H1 (cell line): ENCODE measurements at regions not wholly inside any gene's neighbourhood (a gene's known extent, or its start where the extent isn't known, plus 50 kb on each side); places are given as distances from the start of the nearest gene placed in this dataset.

ENCODE experiments used
- CTCF ChIA-PET: fragments of 300-600 bp; sonication (Branson Sonifier 250); formaldehyde crosslinking; loops from one replicate; lab custom pipeline; 2021; ENCODE audit not compliant: partially characterized antibody; lab: Charles Lee
- POLR2A ChIA-PET: fragments of 300-600 bp; sonication (Branson Sonifier 250); formaldehyde crosslinking; loops from one replicate; lab custom pipeline; 2021; ENCODE audit warnings: inconsistent platforms; ENCODE audit not compliant: partially characterized antibody; lab: Charles Lee
- DNase-seq, 2 experiments: peaks; one replicate each; pipeline versions ENCODE4 v3.0.0 to v3.0.0-alpha.2; 2010 to 2022; ENCODE audit warnings: low spot score in 2 of 2, low read depth in 1 of 2, mixed read lengths in 1 of 2
- FAIRE-seq: peaks from 2 replicates; lab custom pipeline; 2011; peaks lifted over from hg19 to GRCh38; lab: Jason Lieb, UNC
- H2AFZ ChIP-seq: 2 replicates; pipeline ENCODE4 v1.8.1; 2012; ENCODE audit warnings: low read length, inconsistent platforms
- H2AK5ac ChIP-seq: 2 replicates; pipeline ENCODE4 v1.6.1; 2013; ENCODE audit warnings: low read depth, low read length
- H2BK120ac ChIP-seq: replicated peaks from 2 replicates; pipeline ENCODE3; 2013; ENCODE audit warnings: low read depth, low read length, inconsistent platforms
- H2BK12ac ChIP-seq: 2 replicates; pipeline ENCODE4 v1.6.1; 2013; ENCODE audit warnings: low read depth, low read length
- H2BK15ac ChIP-seq: 2 replicates; pipeline ENCODE4 v1.6.1; 2013; ENCODE audit warnings: low read length
- H2BK20ac ChIP-seq: 2 replicates; pipeline ENCODE4 v1.6.1; 2013; ENCODE audit warnings: low read length
- H2BK5ac ChIP-seq: 2 replicates; pipeline ENCODE4 v1.6.1; 2013; ENCODE audit warnings: low read depth, low read length
- H3K14ac ChIP-seq: 2 replicates; pipeline ENCODE4 v1.6.1; 2013; ENCODE audit warnings: inconsistent platforms; ENCODE audit not compliant: insufficient read length
- H3K18ac ChIP-seq: 2 replicates; pipeline ENCODE4 v1.6.1; 2013; ENCODE audit warnings: low read length; ENCODE audit errors: extremely low read depth
- H3K23ac ChIP-seq: 2 replicates; pipeline ENCODE4 v1.6.1; 2013; ENCODE audit warnings: inconsistent platforms; ENCODE audit not compliant: insufficient read length
- H3K23me2 ChIP-seq: 2 replicates; pipeline ENCODE4 v1.6.1; 2013; ENCODE audit warnings: low read depth, low read length
- H3K27ac ChIP-seq: 2 replicates; pipeline ENCODE4 v1.6.1; 2011; ENCODE audit warnings: low read depth, low read length, inconsistent platforms
- H3K27me3 ChIP-seq, 4 experiments: replicated peaks in 1 of 4; 1 replicate in 1 of 4; 2 replicates in 3 of 4; pipeline versions ENCODE4 v1.6.1 to v1.8.1; 2011 to 2013; ENCODE audit warnings: low read length in 3 of 4, mild to moderate bottlenecking in 3 of 4, inconsistent platforms in 2 of 4, mixed read lengths in 2 of 4, moderate library complexity in 1 of 4; ENCODE audit not compliant: control insufficient read depth in 3 of 4, insufficient read depth in 3 of 4; ENCODE audit errors: extremely low read depth in 1 of 4
- H3K36me3 ChIP-seq, 4 experiments: 2 replicates each; pipeline versions ENCODE4 v1.6.1 to v1.8.1; 2011 to 2013; ENCODE audit warnings: mild to moderate bottlenecking in 4 of 4, low read length in 3 of 4, moderate library complexity in 2 of 4, control low read depth in 1 of 4, inconsistent platforms in 1 of 4; ENCODE audit not compliant: insufficient read depth in 4 of 4, control insufficient read depth in 2 of 4
- H3K4ac ChIP-seq: replicated peaks from 2 replicates; pipeline ENCODE3; 2013; ENCODE audit warnings: low read length, low read depth, mixed read lengths, inconsistent platforms; ENCODE audit not compliant: insufficient read length
- H3K4me1 ChIP-seq, 4 experiments: replicated peaks in 1 of 4; 1 replicate in 1 of 4; 2 replicates in 3 of 4; pipeline versions ENCODE4 v1.6.1 to v1.8.1; 2011 to 2013; ENCODE audit warnings: low read length in 3 of 4, inconsistent platforms in 2 of 4, mixed read lengths in 1 of 4; ENCODE audit not compliant: insufficient read depth in 4 of 4, control insufficient read depth in 3 of 4
- H3K4me2 ChIP-seq, 2 experiments: 2 replicates each; pipeline versions ENCODE4 v1.6.1 to v1.8.1; 2011 to 2013; ENCODE audit warnings: low read depth in 2 of 2, low read length in 2 of 2, control low read depth in 1 of 2, inconsistent platforms in 1 of 2, mild to moderate bottlenecking in 1 of 2; ENCODE audit not compliant: insufficient read depth in 1 of 2
- H3K4me3 ChIP-seq, 4 experiments: fragments of 200-600, 300-600 bp in 1 of 4; sonication (generic), shearing (Covaris generic), sonication (Bioruptor Twin) in 1 of 4; 2 replicates each; pipeline versions ENCODE4 v1.5.1 to v1.8.1; 2011 to 2016; ENCODE audit warnings: low read length in 4 of 4, low read depth in 3 of 4, control low read depth in 2 of 4, inconsistent platforms in 2 of 4, mild to moderate bottlenecking in 2 of 4, mixed read lengths in 1 of 4, moderate library complexity in 1 of 4; ENCODE audit not compliant: insufficient read depth in 2 of 4; ENCODE audit errors: extremely low read depth in 1 of 4
- H3K56ac ChIP-seq: replicated peaks from 2 replicates; pipeline ENCODE3; 2013; ENCODE audit warnings: low read depth, mild to moderate bottlenecking, mixed read lengths, low read length, inconsistent platforms; ENCODE audit not compliant: insufficient read length
- H3K79me1 ChIP-seq: 2 replicates; pipeline ENCODE4 v1.6.1; 2013; ENCODE audit warnings: low read depth, low read length, control low read depth
- H3K79me2 ChIP-seq, 2 experiments: 2 replicates each; pipeline versions ENCODE4 v1.6.1 to v1.8.1; 2012 to 2013; ENCODE audit warnings: low read length in 2 of 2, mild to moderate bottlenecking in 2 of 2, inconsistent platforms in 1 of 2; ENCODE audit not compliant: insufficient read depth in 2 of 2, control insufficient read depth in 1 of 2
- H3K9ac ChIP-seq, 4 experiments: replicated peaks in 1 of 4; 1 replicate in 1 of 4; 2 replicates in 3 of 4; pipeline versions ENCODE4 v1.6.1 to v1.8.1; 2011 to 2013; ENCODE audit warnings: low read depth in 3 of 4, low read length in 3 of 4, control low read depth in 2 of 4, mild to moderate bottlenecking in 2 of 4, moderate library complexity in 2 of 4, inconsistent platforms in 1 of 4; ENCODE audit errors: extremely low read depth in 1 of 4
- H3K9me3 ChIP-seq, 2 experiments: 2 replicates each; pipeline versions ENCODE4 v1.6.1 to v1.8.1; 2012 to 2013; ENCODE audit warnings: mild to moderate bottlenecking in 2 of 2, moderate library complexity in 2 of 2, control low read depth in 1 of 2, inconsistent platforms in 1 of 2, low read depth in 1 of 2, low read length in 1 of 2, mixed read lengths in 1 of 2; ENCODE audit not compliant: insufficient read depth in 2 of 2
- H4K20me1 ChIP-seq, 2 experiments: replicated peaks in 1 of 2; 2 replicates each; pipeline versions ENCODE3 to v1.8.1; 2011 to 2013; ENCODE audit warnings: inconsistent platforms in 2 of 2, low read length in 2 of 2, mild to moderate bottlenecking in 1 of 2; ENCODE audit not compliant: insufficient read depth in 2 of 2, control insufficient read depth in 1 of 2
- H4K5ac ChIP-seq: 2 replicates; pipeline ENCODE4 v1.6.1; 2013; ENCODE audit warnings: low read length, low read depth, mixed read lengths, inconsistent platforms; ENCODE audit not compliant: insufficient read length
- H4K8ac ChIP-seq: 2 replicates; pipeline ENCODE4 v1.8.0; 2013; ENCODE audit warnings: mild to moderate bottlenecking, moderate library complexity, low read length, inconsistent platforms; ENCODE audit not compliant: insufficient read depth; ENCODE audit errors: extremely low read depth
- H4K91ac ChIP-seq: replicated peaks from 2 replicates; pipeline ENCODE3; 2013; ENCODE audit warnings: low read length, mixed read lengths, inconsistent platforms; ENCODE audit not compliant: insufficient read length
- CBX5 ChIP-seq: fragments of 300-800, 300-1000 bp; sonication (generic); IDR thresholded peaks from 2 replicates; pipeline ENCODE4 v1.7.1; 2016; ENCODE audit warnings: antibody characterized with exemption, low read length, low read depth
- HDAC2 ChIP-seq, 2 experiments: fragments of 300-600 bp in 1 of 2; sonication (generic) in 1 of 2; IDR thresholded peaks; 2 replicates each; pipeline ENCODE4 v1.6.1; 2011 to 2012; ENCODE audit warnings: low read depth in 2 of 2, low read length in 2 of 2, mild to moderate bottlenecking in 2 of 2, moderate library complexity in 2 of 2, borderline replicate concordance in 1 of 2, inconsistent platforms in 1 of 2
- NRF1 ChIP-seq: IDR thresholded peaks from 2 replicates; pipeline ENCODE4 v1.6.1; 2011; ENCODE audit warnings: mild to moderate bottlenecking, low read depth, low read length, improper control_type of control experiment
- RAD21 ChIP-seq, 2 experiments: IDR thresholded peaks in 1 of 2; conservative IDR thresholded peaks in 1 of 2; 2 replicates each; pipeline ENCODE4 v1.6.1; 2011; ENCODE audit warnings: low read depth in 2 of 2, low read length in 2 of 2, improper control_type of control experiment in 1 of 2, inconsistent platforms in 1 of 2, mild to moderate bottlenecking in 1 of 2, moderate library complexity in 1 of 2
- SP2 ChIP-seq: IDR thresholded peaks from 2 replicates; pipeline ENCODE4 v1.6.1; 2012; ENCODE audit warnings: mild to moderate bottlenecking, low read length, inconsistent platforms
- SP4 ChIP-seq: IDR thresholded peaks from 2 replicates; pipeline ENCODE4 v1.6.1; 2012; ENCODE audit warnings: low read length, inconsistent platforms
- TAF7 ChIP-seq: optimal IDR thresholded peaks from 2 replicates; pipeline ENCODE3; 2011; ENCODE audit warnings: low read depth, mild to moderate bottlenecking, inconsistent platforms, low read length, moderate library complexity, borderline replicate concordance
- TCF12 ChIP-seq: IDR thresholded peaks from 2 replicates; pipeline ENCODE4 v1.6.1; 2011; ENCODE audit warnings: low read depth, mild to moderate bottlenecking, low read length
- WGBS, 2 experiments: shearing (Covaris generic) in 1 of 2; methylation state at CpG; one replicate each; pipeline versions ENCODE4 v1.1.6 to v1.1.7; 2013 to 2015; ENCODE audit warnings: low lambda C conversion rate in 2 of 2, mixed read lengths in 2 of 2, inconsistent platforms in 1 of 2, low coverage in 1 of 2, missing lambda C conversion rate in 1 of 2; ENCODE audit not compliant: insufficient replicate concordance in 2 of 2, insufficient coverage in 1 of 2, insufficient read length in 1 of 2; ENCODE audit errors: extremely low coverage in 1 of 2, missing lambda C conversion rate in 1 of 2; 5-methylcytosine and 5-hydroxymethylcytosine counted together

DNA sequence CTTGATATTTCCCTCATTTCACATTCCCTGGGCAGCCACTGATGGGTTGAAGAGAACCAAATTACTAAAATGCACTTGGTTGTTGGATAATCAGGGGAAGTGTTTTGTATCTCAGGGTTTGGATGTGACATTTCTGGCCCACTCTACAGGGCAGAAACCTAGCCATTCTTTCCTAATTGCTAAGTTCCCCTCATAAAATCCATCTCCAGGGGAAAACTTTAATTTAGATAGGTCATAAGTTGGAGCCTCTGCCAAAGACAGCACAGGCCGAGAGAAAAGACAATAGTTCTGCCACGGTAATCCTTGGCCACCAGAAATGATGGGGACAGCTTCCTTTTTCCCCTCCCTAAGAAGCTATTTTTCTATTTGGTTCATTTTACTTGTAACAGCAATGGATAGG is 192.7 kb upstream of the C1QTNF7 start:
- H3K79me1 ChIP-seq: no peaks in the 10 kb centered on the region
- DNase-seq (no peak), FAIRE-seq (no peak)
- no peak overlapping the region for H3K4ac ChIP-seq
- no peaks in the 10 kb centered on the region for H3K36me3 ChIP-seq
- no peaks in the 10 kb centered on the region for H3K9me3 ChIP-seq
- no peak overlapping the region for H4K91ac ChIP-seq
- no peaks in the 10 kb centered on the region for H3K4me1 ChIP-seq
- no peak overlapping the region for H3K18ac ChIP-seq
- H2BK12ac ChIP-seq: no peak overlapping the region
- H2BK5ac ChIP-seq: no peak overlapping the region
- no peak overlapping the region for H3K14ac ChIP-seq
- H2AK5ac ChIP-seq: no peak overlapping the region
- no peaks in the 10 kb centered on the region for H3K79me2 ChIP-seq
- 65% methylated on average over 2 of the region's 2 CpGs; no CpG with 5 or more reads in 1 of the 2 experiments for WGBS, 2 experiments
- H3K9ac ChIP-seq: no peak overlapping the region
- POLR2A ChIA-PET: no interaction called here
- H2BK15ac ChIP-seq: no peak overlapping the region
- no peaks in the 10 kb centered on the region for H3K23me2 ChIP-seq
- no peak overlapping the region for H2BK20ac ChIP-seq
- H4K8ac ChIP-seq: no peak overlapping the region
- no peak overlapping the region for H3K56ac ChIP-seq
- no peak overlapping the region for H4K5ac ChIP-seq
- CTCF ChIA-PET: interaction anchor here (0.6 to 6.2 kb wide), 3 partner anchors 161 to 638 kb away, joined by 4 to 88 read pairs (median 72); no protein-coding TSS in a partner anchor
- H3K4me3 ChIP-seq: no peak overlapping the region
- H3K23ac ChIP-seq: no peak overlapping the region
- no peak overlapping the region for H3K4me2 ChIP-seq
- H4K20me1 ChIP-seq: no peaks in the 10 kb centered on the region
- no peak for TF ChIP-seq TAF7
- no peak for TF ChIP-seq CBX5
- no peak for TF ChIP-seq SP4
- no peak for TF ChIP-seq RAD21 (IDR thresholded peaks at IDR 0.05 in 1 of 2, conservative IDR thresholded peaks at IDR 0.05 in 1 of 2; ENCODE audit: low read depth in 2 of 2, low read length in 2 of 2)
- no peak for TF ChIP-seq TCF12
- no peak for TF ChIP-seq HDAC2 (IDR thresholded peaks at IDR 0.05; ENCODE audit: borderline replicate concordance in 1 of 2, low read depth in 2 of 2, low read length in 2 of 2)
- TF ChIP-seq SP2: no peak
- TF ChIP-seq NRF1: no peak
- TF ChIP-seq, all 59 proteins: peak for 0
- H3K27ac ChIP-seq: no peak overlapping the region
- H3K27me3 ChIP-seq: no peaks in the 10 kb centered on the region
- no peak overlapping the region for H2BK120ac ChIP-seq
- no peak overlapping the region for H2AFZ ChIP-seq
